ENCODE measurements at regions not wholly inside any gene's neighbourhood (a gene's known extent, or its start where the extent isn't known, plus 50 kb on each side); places are given as distances from the start of the nearest gene placed in this dataset.

- TF ChIP-seq, protein P1, sequence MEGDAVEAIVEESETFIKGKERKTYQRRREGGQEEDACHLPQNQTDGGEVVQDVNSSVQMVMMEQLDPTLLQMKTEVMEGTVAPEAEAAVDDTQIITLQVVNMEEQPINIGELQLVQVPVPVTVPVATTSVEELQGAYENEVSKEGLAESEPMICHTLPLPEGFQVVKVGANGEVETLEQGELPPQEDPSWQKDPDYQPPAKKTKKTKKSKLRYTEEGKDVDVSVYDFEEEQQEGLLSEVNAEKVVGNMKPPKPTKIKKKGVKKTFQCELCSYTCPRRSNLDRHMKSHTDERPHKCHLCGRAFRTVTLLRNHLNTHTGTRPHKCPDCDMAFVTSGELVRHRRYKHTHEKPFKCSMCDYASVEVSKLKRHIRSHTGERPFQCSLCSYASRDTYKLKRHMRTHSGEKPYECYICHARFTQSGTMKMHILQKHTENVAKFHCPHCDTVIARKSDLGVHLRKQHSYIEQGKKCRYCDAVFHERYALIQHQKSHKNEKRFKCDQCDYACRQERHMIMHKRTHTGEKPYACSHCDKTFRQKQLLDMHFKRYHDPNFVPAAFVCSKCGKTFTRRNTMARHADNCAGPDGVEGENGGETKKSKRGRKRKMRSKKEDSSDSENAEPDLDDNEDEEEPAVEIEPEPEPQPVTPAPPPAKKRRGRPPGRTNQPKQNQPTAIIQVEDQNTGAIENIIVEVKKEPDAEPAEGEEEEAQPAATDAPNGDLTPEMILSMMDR (conservative IDR thresholded peaks at IDR 0.05; ENCODE audit: low read depth in 2 of 2): no peak
- no peak for TF ChIP-seq POLR2AphosphoS5 (IDR thresholded peaks at IDR 0.05; ENCODE audit: low read depth)
- no peak for TF ChIP-seq EZH2 (IDR thresholded peaks at IDR 0.05; ENCODE audit: low read depth, unreplicated experiment)
- TF ChIP-seq, protein P2, sequence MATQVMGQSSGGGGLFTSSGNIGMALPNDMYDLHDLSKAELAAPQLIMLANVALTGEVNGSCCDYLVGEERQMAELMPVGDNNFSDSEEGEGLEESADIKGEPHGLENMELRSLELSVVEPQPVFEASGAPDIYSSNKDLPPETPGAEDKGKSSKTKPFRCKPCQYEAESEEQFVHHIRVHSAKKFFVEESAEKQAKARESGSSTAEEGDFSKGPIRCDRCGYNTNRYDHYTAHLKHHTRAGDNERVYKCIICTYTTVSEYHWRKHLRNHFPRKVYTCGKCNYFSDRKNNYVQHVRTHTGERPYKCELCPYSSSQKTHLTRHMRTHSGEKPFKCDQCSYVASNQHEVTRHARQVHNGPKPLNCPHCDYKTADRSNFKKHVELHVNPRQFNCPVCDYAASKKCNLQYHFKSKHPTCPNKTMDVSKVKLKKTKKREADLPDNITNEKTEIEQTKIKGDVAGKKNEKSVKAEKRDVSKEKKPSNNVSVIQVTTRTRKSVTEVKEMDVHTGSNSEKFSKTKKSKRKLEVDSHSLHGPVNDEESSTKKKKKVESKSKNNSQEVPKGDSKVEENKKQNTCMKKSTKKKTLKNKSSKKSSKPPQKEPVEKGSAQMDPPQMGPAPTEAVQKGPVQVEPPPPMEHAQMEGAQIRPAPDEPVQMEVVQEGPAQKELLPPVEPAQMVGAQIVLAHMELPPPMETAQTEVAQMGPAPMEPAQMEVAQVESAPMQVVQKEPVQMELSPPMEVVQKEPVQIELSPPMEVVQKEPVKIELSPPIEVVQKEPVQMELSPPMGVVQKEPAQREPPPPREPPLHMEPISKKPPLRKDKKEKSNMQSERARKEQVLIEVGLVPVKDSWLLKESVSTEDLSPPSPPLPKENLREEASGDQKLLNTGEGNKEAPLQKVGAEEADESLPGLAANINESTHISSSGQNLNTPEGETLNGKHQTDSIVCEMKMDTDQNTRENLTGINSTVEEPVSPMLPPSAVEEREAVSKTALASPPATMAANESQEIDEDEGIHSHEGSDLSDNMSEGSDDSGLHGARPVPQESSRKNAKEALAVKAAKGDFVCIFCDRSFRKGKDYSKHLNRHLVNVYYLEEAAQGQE (IDR thresholded peaks at IDR 0.05; ENCODE audit: unreplicated experiment): no peak
- no peak for TF ChIP-seq CREB1 (CRISPR knock-in tag; IDR thresholded peaks at IDR 0.05; ENCODE audit: low read depth)
- TF ChIP-seq EZH2phosphoT487 (IDR thresholded peaks at IDR 0.05; ENCODE audit: unreplicated experiment): no peak
Observed at GRCh38 chr9:108671794-108672193, 184.0 kb downstream of the ACTL7B start.

All from GM23338 (cell line).